HCT116 (cell line): ENCODE measurements at regions not wholly inside any gene's neighbourhood (a gene's known extent, or its start where the extent isn't known, plus 50 kb on each side); places are given as distances from the start of the nearest gene placed in this dataset.

ENCODE experiments used
- ATAC-seq: fragments of 200-7000 bp; cut with Tn5 transposase; 2 replicates; pipeline ENCODE4 v1.9.1; 2020; ENCODE audit warnings: mild to moderate bottlenecking, moderate library complexity
- BruUV-seq: library from RNA; stranded (reverse); fragments of 400-500 nt; replicated peaks from 2 replicates; lab custom pipeline; 2021; lab: Mats Ljungman, UMichigan
- CTCF ChIA-PET: fragments of 300-600 bp; sonication (Branson Sonifier 250); formaldehyde crosslinking; loops from one replicate; lab custom pipeline; 2021; ENCODE audit warnings: antibody characterized with exemption; lab: Charles Lee
- POLR2A ChIA-PET: fragments of 300-600, 350-600 bp; sonication (Branson Sonifier 250); formaldehyde crosslinking; loops from one replicate; lab custom pipeline; 2021; ENCODE audit warnings: antibody characterized with exemption; lab: Charles Lee
- RAD21 ChIA-PET, 2 experiments: fragments of 300-600 bp; sonication (Branson Sonifier 250); formaldehyde crosslinking; loops; one replicate each; lab custom pipeline; 2023; ENCODE audit warnings: low total read pairs in 2 of 2; ENCODE audit not compliant: uncharacterized antibody in 2 of 2, unreplicated experiment in 2 of 2, low non-redundant PET in 1 of 2; lab: Charles Lee
- DNase-seq: peaks from one replicate; pipeline ENCODE4 v3.0.0-alpha.2; 2010; ENCODE audit warnings: low read depth, low spot score
- H2AFZ ChIP-seq: fragments of 200-600 bp; shearing (Covaris generic), sonication (generic); 2 replicates; pipeline ENCODE4 v1.6.1; 2017; ENCODE audit warnings: low read depth, mixed run types, mixed read lengths, antibody characterized with exemption, low read length; ENCODE audit not compliant: poor library complexity, severe bottlenecking
- H3K27ac ChIP-seq: 2 replicates; pipeline ENCODE4 v1.5.1; 2012; ENCODE audit warnings: low read depth, low read length
- H3K27me3 ChIP-seq: fragments of 200-600 bp; sonication (generic); 2 replicates; pipeline ENCODE4 v1.6.1; 2016; ENCODE audit warnings: mixed run types, low read length, mixed read lengths; ENCODE audit not compliant: insufficient read depth
- H3K36me3 ChIP-seq, 2 experiments: fragments of 200-500 bp in 1 of 2; fragments of 200-600 bp in 1 of 2; sonication (Bioruptor generic) in 1 of 2; sonication (generic) in 1 of 2; 2 replicates each; pipeline versions ENCODE4 v1.5.1 to v1.6.1; 2014 to 2016; ENCODE audit warnings: low read length in 2 of 2, inconsistent platforms in 1 of 2, mixed read lengths in 1 of 2, mixed run types in 1 of 2; ENCODE audit not compliant: insufficient read depth in 2 of 2, control insufficient read depth in 1 of 2
- H3K4me1 ChIP-seq, 2 experiments: fragments of 200-600 bp in 1 of 2; sonication (generic) in 1 of 2; 2 replicates each; pipeline versions ENCODE4 v1.5.1 to v1.6.1; 2012 to 2017; ENCODE audit warnings: low read length in 2 of 2, inconsistent platforms in 1 of 2, mild to moderate bottlenecking in 1 of 2, mixed read lengths in 1 of 2, mixed run types in 1 of 2, moderate library complexity in 1 of 2; ENCODE audit not compliant: insufficient read depth in 2 of 2, control insufficient read depth in 1 of 2
- H3K4me2 ChIP-seq: fragments of 200-600 bp; sonication (generic); 2 replicates; pipeline ENCODE4 v1.6.1; 2017; ENCODE audit warnings: mixed run types, low read length, mixed read lengths
- H3K4me3 ChIP-seq, 2 experiments: fragments of 200-600 bp in 1 of 2; sonication (generic) in 1 of 2; replicated peaks in 1 of 2; 2 replicates each; pipeline ENCODE4 v1.5.1; 2011 to 2016; ENCODE audit warnings: low read length in 2 of 2, control low read depth in 1 of 2, low read depth in 1 of 2, mild to moderate bottlenecking in 1 of 2, mixed read lengths in 1 of 2, mixed run types in 1 of 2
- H3K79me2 ChIP-seq: fragments of 200-600 bp; sonication (generic); 2 replicates; pipeline ENCODE4 v1.6.1; 2017; ENCODE audit warnings: mild to moderate bottlenecking, mixed run types, low read length, moderate library complexity, mixed read lengths; ENCODE audit not compliant: insufficient read depth
- H3K9ac ChIP-seq: fragments of 200-600 bp; sonication (generic); 2 replicates; pipeline ENCODE4 v1.6.1; 2016; ENCODE audit warnings: low read length, mixed read lengths
- H3K9me2 ChIP-seq: fragments of 200-600 bp; sonication (generic), shearing (Covaris generic); 2 replicates; pipeline ENCODE4 v1.6.1; 2017; ENCODE audit warnings: mixed run types, mild to moderate bottlenecking, moderate library complexity; ENCODE audit not compliant: insufficient read depth
- H3K9me3 ChIP-seq, 2 experiments: fragments of 200-500 bp in 1 of 2; fragments of 200-600 bp in 1 of 2; sonication (Bioruptor generic) in 1 of 2; sonication (generic) in 1 of 2; 2 replicates each; pipeline ENCODE4 v1.6.1; 2014 to 2017; ENCODE audit warnings: low read length in 2 of 2, mixed read lengths in 2 of 2, inconsistent platforms in 1 of 2, low read depth in 1 of 2, mild to moderate bottlenecking in 1 of 2, mixed run types in 1 of 2, moderate library complexity in 1 of 2; ENCODE audit not compliant: control insufficient read depth in 1 of 2, insufficient read depth in 1 of 2
- H4K20me1 ChIP-seq: fragments of 200-600 bp; sonication (generic), shearing (Covaris generic); 2 replicates; pipeline ENCODE4 v1.6.1; 2017; ENCODE audit warnings: mixed run types, mild to moderate bottlenecking, moderate library complexity; ENCODE audit not compliant: insufficient read depth
- CTCF ChIP-seq, 3 experiments: fragments of 200-600 bp in 1 of 3; sonication (generic) in 1 of 3; IDR thresholded peaks in 2 of 3; conservative IDR thresholded peaks in 1 of 3; 2 replicates each; pipeline ENCODE4 v1.5.1; 2012 to 2017; ENCODE audit warnings: low read depth in 2 of 3, low read length in 2 of 3, antibody characterized with exemption in 1 of 3, borderline replicate concordance in 1 of 3, control low read depth in 1 of 3, mild to moderate bottlenecking in 1 of 3, mixed read lengths in 1 of 3, mixed run types in 1 of 3, moderate library complexity in 1 of 3; ENCODE audit not compliant: insufficient read depth in 1 of 3
- EGR1 ChIP-seq: IDR thresholded peaks from 2 replicates; pipeline ENCODE4 v1.6.1; 2012; ENCODE audit warnings: low read depth
- FOSL1 ChIP-seq: IDR thresholded peaks from 2 replicates; pipeline ENCODE4 v1.6.1; 2012; ENCODE audit warnings: low read depth
- JUND ChIP-seq: IDR thresholded peaks from 2 replicates; pipeline ENCODE4 v1.6.1; 2012
- POLR2AphosphoS5 ChIP-seq: IDR thresholded peaks from 2 replicates; pipeline ENCODE4 v1.6.1; 2011; ENCODE audit warnings: mild to moderate bottlenecking, low read depth, low read length, moderate library complexity
- SP1 ChIP-seq: IDR thresholded peaks from 2 replicates; pipeline ENCODE4 v1.6.1; 2012; ENCODE audit warnings: low read depth
- SRF ChIP-seq: IDR thresholded peaks from 2 replicates; pipeline ENCODE4 v1.6.1; 2012; ENCODE audit warnings: low read depth
- TCF7L2 ChIP-seq: IDR thresholded peaks from 2 replicates; pipeline ENCODE4 v1.7.0; 2011; ENCODE audit warnings: borderline replicate concordance, inconsistent platforms; ENCODE audit not compliant: insufficient read depth, insufficient read length; ENCODE audit errors: extremely low read depth
- YY1 ChIP-seq: IDR thresholded peaks from 2 replicates; pipeline ENCODE4 v1.6.1; 2011; ENCODE audit warnings: low read length, low read depth, moderate library complexity, mild to moderate bottlenecking; ENCODE audit not compliant: insufficient replicate concordance; ENCODE audit errors: extremely low read depth
- ZFX ChIP-seq: fragments of 450-650 bp; IDR thresholded peaks from 2 replicates; pipeline ENCODE4 v1.6.1; 2017
- intact Hi-C: fragments of 100-400 bp; cut with micrococcal nuclease; formaldehyde crosslinking; loops from 2 replicates; pipeline ENCODE4 v1.10.0; 2022
- TF ChIP-seq, protein P1 (sequence below): IDR thresholded peaks from 2 replicates; pipeline ENCODE4 v1.6.1; 2012

GRCh38 chr10:91162050-91162494, 58.4 kb upstream of the PCGF5 start:
- Histone ChIP-seq H3K27me3 (no peaks in the 10 kb centered on the region), H3K79me2 (peaks cover 29% of the 10 kb centered on the region), H3K4me2 (peak overlapping the region; percentile 89), H3K27ac (peak overlapping the region; percentile 57; the same call in 1 of the 2 replicates), H2AFZ (no peak overlapping the region), H3K9me2 (no peaks in the 10 kb centered on the region), H3K9ac (peak overlapping the region; percentile 64), H3K9me3 (no peaks in the 10 kb centered on the region), H3K4me1 (peaks cover 0 to 16% of the 10 kb centered on the region in 2 experiments; a peak in 2 of 4 replicates), H4K20me1 (no peaks in the 10 kb centered on the region), H3K36me3 (no peaks in the 10 kb centered on the region), H3K4me3 (peak overlapping the region; percentile 56 to 70)
- TF ChIP-seq JUND (no peak), TCF7L2 (no peak), CTCF (IDR thresholded peaks at IDR 0.05 in 2 of 3, conservative IDR thresholded peaks at IDR 0.05 in 1 of 3; ENCODE audit: borderline replicate concordance in 1 of 3, insufficient read depth in 1 of 3, low read depth in 2 of 3, low read length in 2 of 3) (no peak), EGR1 (no peak), ZFX (no peak), SRF (no peak), SP1 (no peak), FOSL1 (no peak), YY1 (no peak), POLR2AphosphoS5 (no peak)
- TF ChIP-seq, protein P1, sequence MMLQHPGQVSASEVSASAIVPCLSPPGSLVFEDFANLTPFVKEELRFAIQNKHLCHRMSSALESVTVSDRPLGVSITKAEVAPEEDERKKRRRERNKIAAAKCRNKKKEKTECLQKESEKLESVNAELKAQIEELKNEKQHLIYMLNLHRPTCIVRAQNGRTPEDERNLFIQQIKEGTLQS: no peak
- DNase-seq: no peak
- peak; percentile 15 for ATAC-seq
- intact Hi-C loops: no loop called here
- RAD21 ChIA-PET: no interaction called here
- CTCF ChIA-PET: no interaction called here
- POLR2A ChIA-PET: no interaction called here
- no TSS peak for BruUV-seq
